ENCODE measurements at regions not wholly inside any gene's neighbourhood (a gene's known extent, or its start where the extent isn't known, plus 50 kb on each side); places are given as distances from the start of the nearest gene placed in this dataset.
"Not testable (repeated sequence)": the region's sequence is repeated elsewhere in the genome, so short reads cannot be mapped to it uniquely, and the experiment has no call there.

GRCh38 chr14:87813686-87814085, 179.3 kb downstream of the GALC start:
- DNase-seq, result no peak

GRCh38 chr14:87813211-87813610, 179.8 kb downstream of the GALC start:
- no peak for DNase-seq

- no peak for DNase-seq
Observed at GRCh38 chr14:87811246-87811645, 181.7 kb downstream of the GALC start.

- DNase-seq, result no peak
Observed at GRCh38 chr14:87810711-87811110, 182.3 kb downstream of the GALC start.

GRCh38 chr14:87809261-87809660, 183.7 kb downstream of the GALC start:
- DNase-seq, result no peak

- peak; percentile 36 for DNase-seq
Observed at GRCh38 chr14:87805315-87805723, 187.7 kb downstream of the GALC start.

GRCh38 chr14:87800216-87800615, 192.8 kb downstream of the GALC start:
- DNase-seq, result no peak

- no peak for DNase-seq
Observed at GRCh38 chr14:87799400-87799799, 193.6 kb downstream of the GALC start.

GRCh38 chr14:87797001-87797400, 196.0 kb downstream of the GALC start:
- DNase-seq, result no peak

GRCh38 chr14:87794561-87794960, 198.4 kb downstream of the GALC start:
- no peak for DNase-seq

- DNase-seq, result no peak
Observed at GRCh38 chr14:87785897-87786296, 207.1 kb downstream of the GALC start.

GRCh38 chr14:87784386-87784785, 208.6 kb downstream of the GALC start:
- no peak for DNase-seq

GRCh38 chr14:87783071-87783470, 209.9 kb downstream of the GALC start:
- DNase-seq, result no peak

- no peak for DNase-seq
Observed at GRCh38 chr14:87772854-87773253, 220.1 kb downstream of the GALC start.

- no peak for DNase-seq
Observed at GRCh38 chr14:87767567-87767901, 225.4 kb downstream of the GALC start.

- DNase-seq, result no peak
Observed at GRCh38 chr14:87758876-87759275, 234.1 kb downstream of the GALC start.

- no peak for DNase-seq
Observed at GRCh38 chr14:87756661-87757060, 236.3 kb downstream of the GALC start.

GRCh38 chr14:87754520-87755223, 238.3 kb downstream of the GALC start:
- DNase-seq, result no peak

GRCh38 chr14:87748558-87748957, 244.4 kb downstream of the GALC start:
- no peak for DNase-seq

- peak; percentile 6 for DNase-seq
Observed at GRCh38 chr14:87745507-87746118, 247.4 kb downstream of the GALC start.

- not testable (repeated sequence) for DNase-seq
Observed at GRCh38 chr14:87734577-87735360, 258.2 kb downstream of the GALC start.

- DNase-seq, result not testable (repeated sequence)
Observed at GRCh38 chr14:87733115-87733514, 259.9 kb downstream of the GALC start.

GRCh38 chr14:87732562-87732961, 260.4 kb downstream of the GALC start:
- DNase-seq, result no peak

GRCh38 chr14:87725318-87725717, 267.7 kb downstream of the GALC start:
- DNase-seq, result no peak

Data from CD4-positive, alpha-beta T cell treated with Interleukin-12 subunit alpha and Interleukin-12 subunit beta, for 1 hour (primary cell).